Omental fat pad (tissue), 3 donors: ENCODE measurements at regions not wholly inside any gene's neighbourhood (a gene's known extent, or its start where the extent isn't known, plus 50 kb on each side); places are given as distances from the start of the nearest gene placed in this dataset.

Experiments used
- ATAC-seq: fragments of 150-250 bp; one replicate; pipeline ENCODE4 v1.9.1; 2016; ENCODE audit warnings: mild to moderate bottlenecking, moderate library complexity; ENCODE audit not compliant: low FRiP score
- DNase-seq: peaks from one replicate; pipeline ENCODE4 v3.0.0-alpha.2; 2019; ENCODE audit warnings: low spot score
- TF ChIP-seq, protein P1 (sequence below), 3 donors: fragments of 450-650 bp; IDR thresholded peaks; one replicate each; pipeline ENCODE4 v1.5.1; 2016 to 2017; ENCODE audit warnings: antibody characterized with exemption in 3 of 3, mild to moderate bottlenecking in 3 of 3, moderate library complexity in 2 of 3

DNA sequence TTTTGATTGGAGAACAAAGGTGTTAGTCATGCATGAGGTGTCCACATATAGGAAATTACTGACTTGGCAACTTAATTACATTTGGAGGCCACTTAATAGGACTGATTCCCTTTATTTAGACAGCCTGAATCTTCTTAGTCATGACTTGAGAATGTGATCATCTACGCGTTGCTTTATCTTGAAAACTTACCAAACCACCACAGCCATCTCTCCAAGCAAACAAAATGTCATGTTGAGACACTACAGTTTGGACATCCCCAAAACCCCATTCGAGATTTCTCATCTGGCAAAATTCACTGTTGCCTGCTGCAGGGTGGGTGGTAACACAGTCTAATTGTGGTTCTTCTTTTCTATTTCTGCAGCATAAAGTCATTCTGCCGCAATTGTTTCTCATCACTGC, 176.5 kb upstream of the CDH5 start:
- DNase-seq, result no peak
- TF ChIP-seq, protein P1, sequence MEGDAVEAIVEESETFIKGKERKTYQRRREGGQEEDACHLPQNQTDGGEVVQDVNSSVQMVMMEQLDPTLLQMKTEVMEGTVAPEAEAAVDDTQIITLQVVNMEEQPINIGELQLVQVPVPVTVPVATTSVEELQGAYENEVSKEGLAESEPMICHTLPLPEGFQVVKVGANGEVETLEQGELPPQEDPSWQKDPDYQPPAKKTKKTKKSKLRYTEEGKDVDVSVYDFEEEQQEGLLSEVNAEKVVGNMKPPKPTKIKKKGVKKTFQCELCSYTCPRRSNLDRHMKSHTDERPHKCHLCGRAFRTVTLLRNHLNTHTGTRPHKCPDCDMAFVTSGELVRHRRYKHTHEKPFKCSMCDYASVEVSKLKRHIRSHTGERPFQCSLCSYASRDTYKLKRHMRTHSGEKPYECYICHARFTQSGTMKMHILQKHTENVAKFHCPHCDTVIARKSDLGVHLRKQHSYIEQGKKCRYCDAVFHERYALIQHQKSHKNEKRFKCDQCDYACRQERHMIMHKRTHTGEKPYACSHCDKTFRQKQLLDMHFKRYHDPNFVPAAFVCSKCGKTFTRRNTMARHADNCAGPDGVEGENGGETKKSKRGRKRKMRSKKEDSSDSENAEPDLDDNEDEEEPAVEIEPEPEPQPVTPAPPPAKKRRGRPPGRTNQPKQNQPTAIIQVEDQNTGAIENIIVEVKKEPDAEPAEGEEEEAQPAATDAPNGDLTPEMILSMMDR (IDR thresholded peaks at IDR 0.05), result no peak
- no peak for ATAC-seq

DNA sequence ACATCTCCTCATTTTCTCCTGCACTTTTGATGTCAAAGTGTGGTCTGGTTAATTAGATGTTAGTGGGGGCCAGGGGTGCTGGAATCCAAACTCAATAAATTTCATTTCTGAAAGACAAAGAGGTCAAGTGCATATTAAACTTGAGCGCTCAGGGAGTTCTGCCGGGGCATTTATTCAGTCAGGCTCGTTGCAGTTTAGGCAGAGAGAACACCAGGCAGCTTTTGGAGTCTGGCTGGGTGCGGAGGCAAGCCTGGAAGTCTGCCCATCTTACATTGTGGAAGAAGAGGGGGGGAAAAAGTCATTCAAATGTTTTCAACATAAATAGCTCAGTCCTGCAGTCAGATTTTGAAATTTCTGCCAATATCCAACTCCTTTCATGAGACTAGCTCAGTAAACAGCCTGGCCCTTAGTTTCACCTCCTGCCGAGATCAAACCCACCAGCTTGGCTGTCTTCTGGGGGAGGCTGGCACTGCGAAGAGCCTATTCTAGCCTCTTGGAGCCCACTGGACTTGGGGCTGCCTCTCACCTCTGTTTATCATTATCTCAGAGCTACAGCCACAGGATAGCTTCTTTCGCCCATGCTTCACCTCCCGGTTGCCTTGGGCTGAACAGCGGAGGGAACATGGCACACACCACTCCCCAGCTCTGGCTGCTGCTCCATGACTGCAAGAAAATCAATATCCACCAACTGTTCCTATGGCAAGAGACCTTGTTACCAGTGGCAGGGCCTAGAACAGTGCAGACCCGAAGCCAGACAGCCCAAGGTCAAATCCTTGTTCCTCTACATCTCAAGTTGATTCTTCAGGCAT, 177.4 kb upstream of the CDH5 start:
- DNase-seq (no peak), ATAC-seq (no peak)
- TF ChIP-seq, protein P1 (IDR thresholded peaks at IDR 0.05), result no peak

DNA sequence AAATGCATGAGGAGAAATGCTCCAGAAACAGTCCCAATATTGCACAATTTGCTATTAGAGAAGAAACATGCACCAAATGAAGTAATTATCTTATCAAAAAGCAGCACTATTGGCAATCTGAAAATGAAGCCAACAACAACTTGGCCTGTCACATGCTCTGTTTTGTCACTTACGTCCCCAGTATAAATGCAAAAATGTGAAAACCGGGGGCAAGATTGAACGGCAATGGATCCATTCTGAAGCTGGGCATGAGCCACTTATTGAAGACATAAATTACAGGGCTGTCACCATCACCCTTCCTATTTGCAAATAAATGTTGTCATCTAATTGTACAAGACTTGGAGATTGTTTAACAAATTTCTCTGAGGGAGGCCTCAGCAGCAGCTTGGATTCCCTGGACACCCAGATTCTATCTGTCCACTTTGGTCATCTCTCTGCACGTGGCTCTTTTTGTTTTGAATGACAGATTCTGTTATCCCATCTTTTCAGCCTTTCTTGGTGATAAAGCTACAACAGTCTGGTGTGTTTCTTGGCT, 180.2 kb upstream of the CDH5 start:
- DNase-seq, result no peak
- no peak for ATAC-seq
- TF ChIP-seq, protein P1 (IDR thresholded peaks at IDR 0.05), result no peak

DNA sequence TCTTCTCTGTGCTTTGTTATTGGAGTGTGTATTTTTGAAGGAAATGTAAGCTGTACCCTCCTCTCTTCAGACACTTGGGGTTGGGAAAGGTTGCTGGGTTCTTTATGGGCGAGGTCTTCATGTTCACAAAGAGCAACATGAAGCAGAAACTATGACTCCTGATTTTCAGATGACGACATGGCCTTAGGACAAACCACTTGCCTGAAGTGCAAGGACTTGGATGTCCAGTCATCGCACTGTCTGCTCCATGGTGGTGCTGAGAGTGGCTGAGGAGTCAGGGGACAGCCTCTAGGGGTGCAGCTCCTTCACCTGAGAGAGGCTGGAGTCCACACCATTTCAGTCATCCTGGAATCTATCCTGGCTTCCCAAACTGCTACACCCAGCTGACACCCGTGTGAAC, 183.9 kb upstream of the CDH5 start:
- ATAC-seq, result no peak
- no peak for DNase-seq
- TF ChIP-seq, protein P1 (IDR thresholded peaks at IDR 0.05), result no peak

DNA sequence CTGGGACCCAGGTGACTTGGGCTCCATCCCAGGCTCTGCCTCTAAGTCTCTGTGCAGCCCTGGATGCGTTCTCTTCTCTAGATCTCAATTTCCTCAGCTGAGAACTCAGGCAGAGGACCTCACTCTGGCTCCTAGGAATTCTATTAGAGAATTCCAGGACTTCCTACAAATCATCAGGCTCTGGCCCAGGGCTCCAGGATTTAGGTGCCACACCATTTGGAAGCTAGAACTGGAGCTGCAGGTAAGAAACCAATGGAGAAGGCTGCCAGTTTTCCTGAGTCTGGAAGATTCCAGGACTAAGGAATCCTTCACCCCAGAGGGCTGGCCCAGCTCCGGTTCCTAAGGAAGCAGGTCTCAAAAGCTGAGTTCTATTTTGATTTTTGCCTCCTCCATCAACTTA, 189.8 kb upstream of the CDH5 start:
- DNase-seq (no peak), ATAC-seq (no peak)
- TF ChIP-seq, protein P1 (IDR thresholded peaks at IDR 0.05), result no peak

DNA sequence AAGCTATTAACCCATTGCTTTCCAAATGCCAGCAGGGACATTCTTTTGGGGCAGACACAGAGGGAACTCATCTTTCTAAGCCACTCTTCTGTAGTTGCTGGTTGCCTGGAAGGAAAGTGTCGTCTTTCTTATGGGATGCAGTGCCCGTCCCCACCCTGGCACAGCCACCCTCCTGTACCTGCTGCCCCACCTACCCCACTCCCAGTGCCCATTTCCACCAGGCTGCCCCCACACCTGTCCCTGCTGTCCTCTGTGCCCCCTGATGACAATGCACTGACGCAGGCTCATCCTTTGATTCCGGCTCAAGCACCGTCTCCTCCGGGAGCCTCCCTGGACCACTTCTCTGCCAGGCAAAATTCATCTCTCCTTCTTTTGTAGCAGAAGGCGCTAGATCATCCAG, 190.4 kb upstream of the CDH5 start:
- ATAC-seq (no peak), DNase-seq (no peak)

More for the DNA sequence above, 190.4 kb upstream of the CDH5 start:
- TF ChIP-seq, protein P1 (IDR thresholded peaks at IDR 0.05), result no peak
